AG04450 (cell line): ENCODE measurements at regions not wholly inside any gene's neighbourhood (a gene's known extent, or its start where the extent isn't known, plus 50 kb on each side); places are given as distances from the start of the nearest gene placed in this dataset.

Experiments
- CTCF ChIA-PET: fragments of 300-600, 350-600 bp; formaldehyde crosslinking; extraction: SDS; loops from one replicate; lab custom pipeline; 2022; ENCODE audit warnings: antibody characterized with exemption, inconsistent platforms; lab: Charles Lee
- POLR2A ChIA-PET: fragments of 350-600 bp; formaldehyde crosslinking; extraction: SDS; loops from one replicate; lab custom pipeline; 2021; ENCODE audit warnings: antibody characterized with exemption, inconsistent platforms; lab: Yijun Ruan, JAX
- DNase-seq: peaks from one replicate; pipeline ENCODE4 v3.0.0-alpha.2; 2011; ENCODE audit warnings: low read depth, low spot score
- H3K27ac ChIP-seq: one replicate; pipeline ENCODE4 v1.5.1; 2012; ENCODE audit warnings: low read depth, low read length, control low read depth
- H3K27me3 ChIP-seq: one replicate; pipeline ENCODE4 v1.6.0; 2012; ENCODE audit warnings: low read length; ENCODE audit not compliant: control insufficient read depth, insufficient read depth
- H3K4me3 ChIP-seq: 2 replicates; pipeline ENCODE4 v1.5.1; 2011; ENCODE audit warnings: mild to moderate bottlenecking, low read depth, low read length, control low read depth
- H3K9me3 ChIP-seq: 2 replicates; pipeline ENCODE4 v1.5.1; 2012; ENCODE audit warnings: low read length; ENCODE audit not compliant: control insufficient read depth, insufficient read depth
- CTCF ChIP-seq: IDR thresholded peaks from 2 replicates; pipeline ENCODE4 v1.5.1; 2011; ENCODE audit warnings: low read depth, low read length, control low read depth, inconsistent platforms

- DNase-seq: no peak
- Histone ChIP-seq H3K4me3 (no peak overlapping the region), H3K27ac (no peak overlapping the region), H3K9me3 (peaks cover 42% of the 10 kb centered on the region), H3K27me3 (no peaks in the 10 kb centered on the region)
- no peak for TF ChIP-seq CTCF
- ChIA-PET POLR2A (no interaction called here), CTCF (no interaction called here)
Observed at GRCh38 chr1:5803851-5804250, 188.4 kb downstream of the NPHP4 start.

- DNase-seq: no peak
- POLR2A ChIA-PET: no interaction called here
Observed at GRCh38 chr1:5802606-5803005, 189.6 kb downstream of the NPHP4 start.

GRCh38 chr1:5798904-5799303, 193.3 kb downstream of the NPHP4 start:
- TF ChIP-seq CTCF: no peak
- Histone ChIP-seq H3K9me3 (peaks cover 78% of the 10 kb centered on the region), H3K27me3 (no peaks in the 10 kb centered on the region), H3K27ac (no peak overlapping the region), H3K4me3 (no peak overlapping the region)
- ChIA-PET POLR2A (no interaction called here), CTCF (no interaction called here)
- no peak for DNase-seq

More at GRCh38 chr1:5802606-5803005, 189.6 kb downstream of the NPHP4 start:
- CTCF ChIA-PET: no interaction called here
- no peak for TF ChIP-seq CTCF
- H3K27ac ChIP-seq: no peak overlapping the region
- H3K27me3 ChIP-seq: no peaks in the 10 kb centered on the region
- no peak overlapping the region for H3K4me3 ChIP-seq
- peaks cover 46% of the 10 kb centered on the region for H3K9me3 ChIP-seq

GRCh38 chr1:5798151-5798730, 194.0 kb downstream of the NPHP4 start:
- no peak for DNase-seq
- POLR2A ChIA-PET: no interaction called here

GRCh38 chr1:5796028-5796427, 196.2 kb downstream of the NPHP4 start:
- Histone ChIP-seq H3K27me3 (no peaks in the 10 kb centered on the region), H3K4me3 (no peak overlapping the region), H3K9me3 (peaks cover 81% of the 10 kb centered on the region), H3K27ac (no peak overlapping the region)
- no peak for DNase-seq
- TF ChIP-seq CTCF: no peak
- POLR2A ChIA-PET: no interaction called here
- CTCF ChIA-PET: no interaction called here

More at GRCh38 chr1:5798151-5798730, 194.0 kb downstream of the NPHP4 start:
- CTCF ChIA-PET: no interaction called here
- no peak for TF ChIP-seq CTCF
- Histone ChIP-seq H3K9me3 (peaks cover 81% of the 10 kb centered on the region), H3K27ac (no peak overlapping the region), H3K27me3 (no peaks in the 10 kb centered on the region), H3K4me3 (no peak overlapping the region)
